Gastroesophageal sphincter (tissue), 3 donors: ENCODE measurements at regions not wholly inside any gene's neighbourhood (a gene's known extent, or its start where the extent isn't known, plus 50 kb on each side); places are given as distances from the start of the nearest gene placed in this dataset.

Source experiments
- POLR2AphosphoS5 ChIP-seq: sonication (generic); formaldehyde crosslinking; IDR thresholded peaks from one replicate; pipeline ENCODE4 v1.6.1; 2017; ENCODE audit warnings: antibody characterized with exemption
- TF ChIP-seq, protein P1 (sequence below), 4 experiments: fragments of 200-600 bp in 2 of 4; fragments of 450-650 bp in 2 of 4; sonication (generic) in 1 of 4; IDR thresholded peaks; one replicate each; pipeline ENCODE4 v1.5.1; 2017 to 2019; ENCODE audit warnings: antibody characterized with exemption in 4 of 4, mild to moderate bottlenecking in 2 of 4, moderate library complexity in 2 of 4

DNA sequence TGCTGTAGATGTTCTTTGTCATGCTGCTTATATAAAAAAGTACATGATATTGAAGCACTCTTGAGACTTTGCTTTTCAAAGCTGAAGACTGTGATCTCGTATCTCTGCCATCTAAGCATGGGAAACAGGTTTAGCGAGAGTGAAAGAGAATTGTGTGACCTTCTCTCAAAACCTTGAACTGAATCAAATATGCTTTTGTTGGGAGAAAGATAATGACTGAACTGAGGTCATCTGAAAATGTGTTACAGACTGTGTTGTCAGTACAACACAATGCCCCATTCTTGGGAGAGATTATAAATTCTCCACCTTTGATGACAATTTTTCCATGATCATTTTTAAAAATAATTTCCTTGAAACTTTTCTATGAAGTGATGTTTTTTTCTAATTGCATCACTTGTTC is 272.1 kb upstream of the SEL1L start:
- TF ChIP-seq, protein P1, sequence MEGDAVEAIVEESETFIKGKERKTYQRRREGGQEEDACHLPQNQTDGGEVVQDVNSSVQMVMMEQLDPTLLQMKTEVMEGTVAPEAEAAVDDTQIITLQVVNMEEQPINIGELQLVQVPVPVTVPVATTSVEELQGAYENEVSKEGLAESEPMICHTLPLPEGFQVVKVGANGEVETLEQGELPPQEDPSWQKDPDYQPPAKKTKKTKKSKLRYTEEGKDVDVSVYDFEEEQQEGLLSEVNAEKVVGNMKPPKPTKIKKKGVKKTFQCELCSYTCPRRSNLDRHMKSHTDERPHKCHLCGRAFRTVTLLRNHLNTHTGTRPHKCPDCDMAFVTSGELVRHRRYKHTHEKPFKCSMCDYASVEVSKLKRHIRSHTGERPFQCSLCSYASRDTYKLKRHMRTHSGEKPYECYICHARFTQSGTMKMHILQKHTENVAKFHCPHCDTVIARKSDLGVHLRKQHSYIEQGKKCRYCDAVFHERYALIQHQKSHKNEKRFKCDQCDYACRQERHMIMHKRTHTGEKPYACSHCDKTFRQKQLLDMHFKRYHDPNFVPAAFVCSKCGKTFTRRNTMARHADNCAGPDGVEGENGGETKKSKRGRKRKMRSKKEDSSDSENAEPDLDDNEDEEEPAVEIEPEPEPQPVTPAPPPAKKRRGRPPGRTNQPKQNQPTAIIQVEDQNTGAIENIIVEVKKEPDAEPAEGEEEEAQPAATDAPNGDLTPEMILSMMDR (IDR thresholded peaks at IDR 0.05) = no peak
- no peak for TF ChIP-seq POLR2AphosphoS5
